ENCODE measurements at regions not wholly inside any gene's neighbourhood (a gene's known extent, or its start where the extent isn't known, plus 50 kb on each side); places are given as distances from the start of the nearest gene placed in this dataset.

GRCh38 chr17:62888148-62888547, 77.9 kb upstream of the TANC2 start (continued):
- TF ChIP-seq TSHZ2 (CRISPR knock-in tag; IDR thresholded peaks at IDR 0.05) (no peak), ESRRG (CRISPR knock-in tag; IDR thresholded peaks at IDR 0.05) (no peak), ARNTL (CRISPR knock-in tag; IDR thresholded peaks at IDR 0.05; ENCODE audit: borderline replicate concordance, low read depth) (no peak), ZFP3 (CRISPR knock-in tag; IDR thresholded peaks at IDR 0.05) (no peak), ZNF8 (CRISPR knock-in tag; IDR thresholded peaks at IDR 0.05) (no peak), ZNF565 (CRISPR knock-in tag; conservative IDR thresholded peaks at IDR 0.05; ENCODE audit: low read depth) (no peak), PATZ1 (CRISPR knock-in tag; IDR thresholded peaks at IDR 0.05; ENCODE audit: borderline replicate concordance) (no peak), PPARA (CRISPR knock-in tag; IDR thresholded peaks at IDR 0.05; ENCODE audit: borderline replicate concordance) (no peak), POU6F1 (CRISPR knock-in tag; IDR thresholded peaks at IDR 0.05; ENCODE audit: borderline replicate concordance, low read depth) (no peak), GLIS3 (CRISPR knock-in tag; IDR thresholded peaks at IDR 0.05) (no peak), TCF4 (CRISPR knock-in tag; IDR thresholded peaks at IDR 0.05; ENCODE audit: borderline replicate concordance) (no peak), BACH2 (CRISPR knock-in tag; IDR thresholded peaks at IDR 0.05; ENCODE audit: borderline replicate concordance) (no peak)

- TF ChIP-seq OSR1 (CRISPR knock-in tag; IDR thresholded peaks at IDR 0.05) = no peak
- no peak for TF ChIP-seq SNAI2 (CRISPR knock-in tag; IDR thresholded peaks at IDR 0.05)
- no peak for TF ChIP-seq ARNTL (CRISPR knock-in tag; IDR thresholded peaks at IDR 0.05; ENCODE audit: borderline replicate concordance, low read depth)
- no peak for TF ChIP-seq RARB (CRISPR knock-in tag; IDR thresholded peaks at IDR 0.05)
- no peak for TF ChIP-seq ZFP30 (CRISPR knock-in tag; IDR thresholded peaks at IDR 0.05)
- ATAC-seq = no peak
Measured at GRCh38 chr17:62887437-62887836, 78.6 kb upstream of the TANC2 start.

GRCh38 chr17:62884781-62885180, 76.7 kb upstream of the MARCHF10 start:
- no peak for ATAC-seq

More at GRCh38 chr17:62884781-62885180, 76.7 kb upstream of the MARCHF10 start:
- TF ChIP-seq TSHZ2 (CRISPR knock-in tag; IDR thresholded peaks at IDR 0.05) (no peak), SNAI2 (CRISPR knock-in tag; IDR thresholded peaks at IDR 0.05) (no peak), PPARA (CRISPR knock-in tag; IDR thresholded peaks at IDR 0.05; ENCODE audit: borderline replicate concordance) (no peak), PATZ1 (CRISPR knock-in tag; IDR thresholded peaks at IDR 0.05; ENCODE audit: borderline replicate concordance) (no peak), ESRRG (CRISPR knock-in tag; IDR thresholded peaks at IDR 0.05) (no peak), OSR1 (CRISPR knock-in tag; IDR thresholded peaks at IDR 0.05) (no peak), CSRNP3 (CRISPR knock-in tag; IDR thresholded peaks at IDR 0.05) (no peak), RARB (CRISPR knock-in tag; IDR thresholded peaks at IDR 0.05) (no peak), ZFP30 (CRISPR knock-in tag; IDR thresholded peaks at IDR 0.05) (no peak), ZNF8 (CRISPR knock-in tag; IDR thresholded peaks at IDR 0.05) (no peak), BACH2 (CRISPR knock-in tag; IDR thresholded peaks at IDR 0.05; ENCODE audit: borderline replicate concordance) (no peak), TOX (CRISPR knock-in tag; IDR thresholded peaks at IDR 0.05; ENCODE audit: borderline replicate concordance) (no peak), ZNF565 (CRISPR knock-in tag; conservative IDR thresholded peaks at IDR 0.05; ENCODE audit: low read depth) (no peak)
